Brain microvascular endothelial cell (primary cell): ENCODE measurements at regions not wholly inside any gene's neighbourhood (a gene's known extent, or its start where the extent isn't known, plus 50 kb on each side); places are given as distances from the start of the nearest gene placed in this dataset.

ENCODE experiments used
- DNase-seq: peaks from one replicate; pipeline ENCODE4 v3.0.0-alpha.2; 2020
- H3K27ac ChIP-seq: fragments of 250-450 bp; sonication (Bioruptor Pico); 2 replicates; pipeline ENCODE4 v1.5.1; 2020; ENCODE audit warnings: mild to moderate bottlenecking, moderate library complexity
- H3K27me3 ChIP-seq: fragments of 250-450 bp; sonication (Bioruptor Pico); replicated peaks from 2 replicates; pipeline ENCODE4 v1.5.1; 2020; ENCODE audit warnings: mild to moderate bottlenecking
- H3K36me3 ChIP-seq: fragments of 250-450 bp; sonication (Bioruptor Pico); replicated peaks from 2 replicates; pipeline ENCODE4 v1.5.1; 2020; ENCODE audit warnings: mild to moderate bottlenecking
- H3K4me3 ChIP-seq: 2 replicates; pipeline ENCODE4 v1.5.1; 2011; ENCODE audit warnings: low read depth, mild to moderate bottlenecking, control low read depth, low read length, moderate library complexity
- CTCF ChIP-seq: IDR thresholded peaks from 2 replicates; pipeline ENCODE4 v1.5.1; 2011; ENCODE audit warnings: low read depth, mild to moderate bottlenecking, moderate library complexity, low read length, control low read depth, inconsistent platforms; ENCODE audit errors: missing control alignments
- in situ Hi-C: cut with HindIII; loops from 2 replicates; pipeline ENCODE4 v1.10.0; 2017; ENCODE audit warnings: low sequenced_read_pairs, low pct_ligation_motif_present

- in situ Hi-C loops, result no loop called here
- no peak for DNase-seq
- Histone ChIP-seq H3K4me3 (no peak overlapping the region), H3K36me3 (no peaks in the 10 kb centered on the region), H3K27ac (no peak overlapping the region), H3K27me3 (no peaks in the 10 kb centered on the region)
- no peak for TF ChIP-seq CTCF
Observed at GRCh38 chr1:79568411-79568810, 561.9 kb upstream of the ADGRL4 start.

DNA sequence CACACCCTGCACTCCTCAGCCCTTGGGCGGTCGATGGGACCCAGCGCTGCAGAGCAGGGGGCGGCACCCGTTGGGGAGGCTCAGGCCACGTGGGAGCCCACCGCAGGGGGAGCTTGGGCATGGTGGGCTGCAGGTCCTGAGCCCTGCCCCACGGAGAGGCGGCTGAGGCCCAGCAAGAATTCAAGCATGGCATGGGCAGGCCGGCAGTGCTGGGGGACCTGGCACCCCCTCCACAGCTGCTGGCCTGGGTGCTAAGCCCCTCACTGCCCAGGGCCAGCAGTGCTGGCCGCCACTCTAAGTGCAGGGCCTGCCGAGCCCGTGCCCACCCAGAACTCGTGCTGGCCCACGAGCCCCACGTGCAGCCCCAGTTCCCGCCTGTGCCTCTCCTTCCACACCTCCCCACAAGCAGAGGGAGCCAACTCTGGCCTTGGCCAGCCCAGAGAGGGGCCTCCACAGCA, 555.0 kb upstream of the ADGRL4 start:
- TF ChIP-seq CTCF, result no peak
- Histone ChIP-seq H3K27ac (no peak overlapping the region), H3K27me3 (no peaks in the 10 kb centered on the region), H3K36me3 (no peaks in the 10 kb centered on the region), H3K4me3 (no peak overlapping the region)
- in situ Hi-C loops, result no loop called here
- DNase-seq, result no peak

GRCh38 chr1:79556189-79556588, 549.7 kb upstream of the ADGRL4 start:
- no peak overlapping the region for H3K4me3 ChIP-seq
- H3K36me3 ChIP-seq, result no peaks in the 10 kb centered on the region
- no peaks in the 10 kb centered on the region for H3K27me3 ChIP-seq
- no peak for DNase-seq
- no peak for TF ChIP-seq CTCF
- no peak overlapping the region for H3K27ac ChIP-seq
- in situ Hi-C loops, result no loop called here

GRCh38 chr1:79554688-79555087, 548.2 kb upstream of the ADGRL4 start:
- TF ChIP-seq CTCF, result no peak
- DNase-seq, result no peak
- in situ Hi-C loops, result no loop called here
- H3K4me3 ChIP-seq, result no peak overlapping the region
- no peak overlapping the region for H3K27ac ChIP-seq
- H3K27me3 ChIP-seq, result no peaks in the 10 kb centered on the region
- H3K36me3 ChIP-seq, result no peaks in the 10 kb centered on the region

GRCh38 chr1:79551321-79551720, 544.8 kb upstream of the ADGRL4 start:
- Histone ChIP-seq H3K27me3 (no peaks in the 10 kb centered on the region), H3K4me3 (no peak overlapping the region), H3K27ac (no peak overlapping the region), H3K36me3 (no peaks in the 10 kb centered on the region)
- TF ChIP-seq CTCF, result no peak
- in situ Hi-C loops, result no loop called here
- DNase-seq, result no peak

- no peak for TF ChIP-seq CTCF
- in situ Hi-C loops, result no loop called here
- H3K36me3 ChIP-seq, result no peaks in the 10 kb centered on the region
- H3K4me3 ChIP-seq, result no peak overlapping the region
- no peak for DNase-seq
- no peak overlapping the region for H3K27ac ChIP-seq
- H3K27me3 ChIP-seq, result no peaks in the 10 kb centered on the region
Observed at GRCh38 chr1:79550402-79550801, 543.9 kb upstream of the ADGRL4 start.
